Thyroid gland (tissue), 4 donors: ENCODE measurements at regions not wholly inside any gene's neighbourhood (a gene's known extent, or its start where the extent isn't known, plus 50 kb on each side); places are given as distances from the start of the nearest gene placed in this dataset.

Experiments
- POLR2A ChIP-seq, 2 donors: fragments of 450-650 bp; IDR thresholded peaks; one replicate each; pipeline ENCODE4 v1.6.1; 2017; ENCODE audit warnings: antibody characterized with exemption in 2 of 2, mild to moderate bottlenecking in 2 of 2, moderate library complexity in 1 of 2
- TF ChIP-seq, protein P1 (sequence below), 6 experiments: fragments of 200-600 bp in 3 of 6; fragments of 450-650 bp in 3 of 6; sonication (generic) in 3 of 6; IDR thresholded peaks; one replicate each; pipeline ENCODE4 v1.5.1; 2016 to 2019; ENCODE audit warnings: antibody characterized with exemption in 6 of 6, mild to moderate bottlenecking in 2 of 6, inconsistent platforms in 1 of 6, moderate library complexity in 1 of 6

DNA sequence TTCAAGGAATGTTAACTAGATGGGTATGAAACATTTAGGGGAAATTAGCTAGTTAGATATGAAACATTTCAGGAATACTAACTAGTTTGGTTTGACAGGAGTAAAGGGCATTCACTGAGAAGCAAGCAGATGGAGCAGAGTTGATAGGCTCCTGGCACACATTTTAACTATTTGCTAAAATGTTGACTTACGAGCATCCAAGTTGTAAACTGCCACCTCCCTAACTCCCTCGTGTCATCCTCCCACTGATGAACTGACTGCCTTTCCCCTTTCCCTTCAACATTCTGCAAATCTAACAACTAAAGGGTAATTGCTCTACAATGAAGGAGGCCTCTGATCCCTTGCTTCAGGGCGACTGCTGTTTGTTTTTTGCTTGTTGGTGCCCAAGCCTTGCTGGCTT, 580.4 kb upstream of the FAM98A start:
- TF ChIP-seq POLR2A (IDR thresholded peaks at IDR 0.05): no peak
- TF ChIP-seq, protein P1, sequence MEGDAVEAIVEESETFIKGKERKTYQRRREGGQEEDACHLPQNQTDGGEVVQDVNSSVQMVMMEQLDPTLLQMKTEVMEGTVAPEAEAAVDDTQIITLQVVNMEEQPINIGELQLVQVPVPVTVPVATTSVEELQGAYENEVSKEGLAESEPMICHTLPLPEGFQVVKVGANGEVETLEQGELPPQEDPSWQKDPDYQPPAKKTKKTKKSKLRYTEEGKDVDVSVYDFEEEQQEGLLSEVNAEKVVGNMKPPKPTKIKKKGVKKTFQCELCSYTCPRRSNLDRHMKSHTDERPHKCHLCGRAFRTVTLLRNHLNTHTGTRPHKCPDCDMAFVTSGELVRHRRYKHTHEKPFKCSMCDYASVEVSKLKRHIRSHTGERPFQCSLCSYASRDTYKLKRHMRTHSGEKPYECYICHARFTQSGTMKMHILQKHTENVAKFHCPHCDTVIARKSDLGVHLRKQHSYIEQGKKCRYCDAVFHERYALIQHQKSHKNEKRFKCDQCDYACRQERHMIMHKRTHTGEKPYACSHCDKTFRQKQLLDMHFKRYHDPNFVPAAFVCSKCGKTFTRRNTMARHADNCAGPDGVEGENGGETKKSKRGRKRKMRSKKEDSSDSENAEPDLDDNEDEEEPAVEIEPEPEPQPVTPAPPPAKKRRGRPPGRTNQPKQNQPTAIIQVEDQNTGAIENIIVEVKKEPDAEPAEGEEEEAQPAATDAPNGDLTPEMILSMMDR (IDR thresholded peaks at IDR 0.05): no peak
